CD4-positive, alpha-beta memory T cell (primary cell): ENCODE measurements at regions not wholly inside any gene's neighbourhood (a gene's known extent, or its start where the extent isn't known, plus 50 kb on each side); places are given as distances from the start of the nearest gene placed in this dataset.

Experiments
- CTCF ChIA-PET: fragments of 350-600 bp; sonication (Branson Sonifier 250); formaldehyde crosslinking; loops from one replicate; lab custom pipeline; 2021; ENCODE audit warnings: inconsistent platforms; ENCODE audit not compliant: partially characterized antibody; lab: Charles Lee
- POLR2A ChIA-PET: fragments of 350-600 bp; sonication (Branson Sonifier 250); formaldehyde crosslinking; loops from one replicate; lab custom pipeline; 2021; ENCODE audit not compliant: partially characterized antibody; lab: Charles Lee
- DNase-seq, 5 donors: peaks; one replicate each; pipeline versions ENCODE4 v3.0.0 to v3.0.0-alpha.2; 2020 to 2022; ENCODE audit warnings: mixed read lengths in 1 of 5
- H3K27ac ChIP-seq: one replicate; pipeline ENCODE4 v1.7.0; 2013; ENCODE audit warnings: low read depth, low read length
- H3K27me3 ChIP-seq: 2 replicates; pipeline ENCODE4 v1.7.0; 2013; ENCODE audit warnings: mild to moderate bottlenecking, low read length, moderate library complexity; ENCODE audit not compliant: insufficient read depth
- H3K36me3 ChIP-seq: 2 replicates; pipeline ENCODE4 v1.7.0; 2013; ENCODE audit warnings: mild to moderate bottlenecking, low read length, moderate library complexity; ENCODE audit not compliant: insufficient read depth
- H3K4me1 ChIP-seq: 2 replicates; pipeline ENCODE4 v1.7.0; 2013; ENCODE audit warnings: mild to moderate bottlenecking, low read length, moderate library complexity; ENCODE audit not compliant: insufficient read depth
- H3K4me3 ChIP-seq, 2 donors: one replicate each; pipeline ENCODE4 v1.7.0; 2013; ENCODE audit warnings: low read length in 2 of 2, mild to moderate bottlenecking in 1 of 2
- H3K9me3 ChIP-seq, 2 donors: one replicate each; pipeline ENCODE4 v1.7.0; 2013; ENCODE audit warnings: low read length in 2 of 2, control low read depth in 1 of 2; ENCODE audit not compliant: control insufficient read depth in 1 of 2
- H3K27ac Mint-ChIP-seq, 7 donors: one replicate each; pipeline ENCODE4 v1.8.0; 2020 to 2021; ENCODE audit warnings: mixed read lengths in 7 of 7, mild to moderate bottlenecking in 6 of 7, inconsistent platforms in 3 of 7, moderate library complexity in 3 of 7
- H3K27me3 Mint-ChIP-seq, 2 donors: one replicate each; pipeline ENCODE4 v1.8.0; 2020 to 2021; ENCODE audit warnings: mixed read lengths in 2 of 2
- H3K36me3 Mint-ChIP-seq, 2 donors: one replicate each; pipeline ENCODE4 v1.8.0; 2020 to 2021; ENCODE audit warnings: mixed read lengths in 2 of 2, inconsistent platforms in 1 of 2, mild to moderate bottlenecking in 1 of 2
- H3K4me1 Mint-ChIP-seq, 4 donors: one replicate each; pipeline ENCODE4 v1.8.0; 2020 to 2021; ENCODE audit warnings: mixed read lengths in 4 of 4, mild to moderate bottlenecking in 1 of 4
- H3K4me3 Mint-ChIP-seq, 8 donors: one replicate each; pipeline ENCODE4 v1.8.0; 2020 to 2021; ENCODE audit warnings: mixed read lengths in 8 of 8, mild to moderate bottlenecking in 7 of 8, moderate library complexity in 6 of 8, inconsistent platforms in 3 of 8
- H3K9me3 Mint-ChIP-seq, 8 donors: one replicate each; pipeline ENCODE4 v1.8.0; 2020 to 2021; ENCODE audit warnings: mixed read lengths in 8 of 8, mild to moderate bottlenecking in 5 of 8, inconsistent platforms in 3 of 8, moderate library complexity in 1 of 8
- intact Hi-C: fragments of 100-400 bp; cut with micrococcal nuclease; formaldehyde crosslinking; loops from one replicate; pipeline ENCODE4 v1.15.1; 2023

DNA sequence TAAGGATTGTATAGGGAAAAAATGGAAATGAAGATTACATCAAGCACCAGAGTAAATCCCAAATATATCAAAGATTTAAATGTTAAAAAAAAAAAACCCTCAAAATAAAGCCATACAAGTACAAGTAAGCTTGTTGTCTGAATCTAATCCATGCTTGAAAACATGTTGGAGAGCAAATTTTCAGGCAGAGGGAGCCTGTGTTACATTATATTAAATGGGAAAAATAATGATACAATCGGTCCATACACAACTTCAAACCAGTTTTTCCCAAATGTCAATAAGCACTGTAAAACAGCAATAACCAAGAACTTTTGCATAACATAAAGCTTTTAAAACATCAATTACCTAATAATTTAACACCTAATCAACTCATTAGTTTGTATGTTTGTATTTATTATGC lies 949.4 kb upstream of the ADGRL4 start:
- H3K36me3 ChIP-seq, result no peaks in the 10 kb centered on the region
- H3K27me3 Mint-ChIP-seq, result no peaks in the 10 kb centered on the region
- intact Hi-C loops, result no loop called here
- no peak for DNase-seq
- no peaks in the 10 kb centered on the region for H3K36me3 Mint-ChIP-seq
- CTCF ChIA-PET, result no interaction called here
- no peak overlapping the region for H3K4me3 Mint-ChIP-seq
- H3K4me1 Mint-ChIP-seq, result no peaks in the 10 kb centered on the region
- H3K4me1 ChIP-seq, result no peaks in the 10 kb centered on the region
- H3K4me3 ChIP-seq, result no peak overlapping the region
- H3K27ac Mint-ChIP-seq, result no peak overlapping the region
- H3K9me3 ChIP-seq, result peaks cover 0 to 6% of the 10 kb centered on the region in 2 donors
- H3K27me3 ChIP-seq, result no peaks in the 10 kb centered on the region
- POLR2A ChIA-PET, result no interaction called here
- H3K9me3 Mint-ChIP-seq, result peaks cover 3 to 24% (median 11%) of the 10 kb centered on the region in 8 donors
- H3K27ac ChIP-seq, result no peak overlapping the region

GRCh38 chr1:79950511-79950910 lies 944.0 kb upstream of the ADGRL4 start:
- Mint-ChIP-seq H3K27me3 (no peaks in the 10 kb centered on the region), H3K9me3 (peaks cover 0 to 24% (median 6%) of the 10 kb centered on the region in 8 donors), H3K36me3 (no peaks in the 10 kb centered on the region), H3K4me1 (no peaks in the 10 kb centered on the region), H3K4me3 (no peak overlapping the region), H3K27ac (no peak overlapping the region)
- DNase-seq, result no peak
- Histone ChIP-seq H3K27me3 (no peaks in the 10 kb centered on the region), H3K9me3 (no peaks in the 10 kb centered on the region), H3K4me1 (no peaks in the 10 kb centered on the region), H3K27ac (no peak overlapping the region), H3K36me3 (no peaks in the 10 kb centered on the region), H3K4me3 (no peak overlapping the region)
- intact Hi-C loops, result no loop called here
- ChIA-PET CTCF (no interaction called here), POLR2A (no interaction called here)

GRCh38 chr1:79945391-79945790 lies 938.9 kb upstream of the ADGRL4 start:
- CTCF ChIA-PET, result no interaction called here
- Histone ChIP-seq H3K4me1 (no peaks in the 10 kb centered on the region), H3K9me3 (no peaks in the 10 kb centered on the region), H3K27ac (no peak overlapping the region), H3K36me3 (no peaks in the 10 kb centered on the region), H3K27me3 (no peaks in the 10 kb centered on the region), H3K4me3 (no peak overlapping the region)
- POLR2A ChIA-PET, result no interaction called here
- intact Hi-C loops, result no loop called here
- Mint-ChIP-seq H3K27me3 (no peaks in the 10 kb centered on the region), H3K27ac (no peak overlapping the region), H3K4me1 (no peaks in the 10 kb centered on the region), H3K4me3 (no peak overlapping the region), H3K36me3 (no peaks in the 10 kb centered on the region), H3K9me3 (peaks cover 0 to 13% (median 3%) of the 10 kb centered on the region in 8 donors)
- no peak for DNase-seq

- Histone ChIP-seq H3K27me3 (no peaks in the 10 kb centered on the region), H3K4me3 (no peak overlapping the region), H3K27ac (no peak overlapping the region), H3K36me3 (no peaks in the 10 kb centered on the region), H3K9me3 (no peaks in the 10 kb centered on the region), H3K4me1 (no peaks in the 10 kb centered on the region)
- Mint-ChIP-seq H3K27ac (no peak overlapping the region), H3K9me3 (peaks cover 0 to 28% (median 11%) of the 10 kb centered on the region in 8 donors), H3K4me3 (no peak overlapping the region), H3K27me3 (no peaks in the 10 kb centered on the region), H3K36me3 (no peaks in the 10 kb centered on the region), H3K4me1 (no peaks in the 10 kb centered on the region)
- POLR2A ChIA-PET, result no interaction called here
- CTCF ChIA-PET, result no interaction called here
- intact Hi-C loops, result no loop called here
- no peak for DNase-seq
Measured at GRCh38 chr1:79929356-79929755, 922.8 kb upstream of the ADGRL4 start.

DNA sequence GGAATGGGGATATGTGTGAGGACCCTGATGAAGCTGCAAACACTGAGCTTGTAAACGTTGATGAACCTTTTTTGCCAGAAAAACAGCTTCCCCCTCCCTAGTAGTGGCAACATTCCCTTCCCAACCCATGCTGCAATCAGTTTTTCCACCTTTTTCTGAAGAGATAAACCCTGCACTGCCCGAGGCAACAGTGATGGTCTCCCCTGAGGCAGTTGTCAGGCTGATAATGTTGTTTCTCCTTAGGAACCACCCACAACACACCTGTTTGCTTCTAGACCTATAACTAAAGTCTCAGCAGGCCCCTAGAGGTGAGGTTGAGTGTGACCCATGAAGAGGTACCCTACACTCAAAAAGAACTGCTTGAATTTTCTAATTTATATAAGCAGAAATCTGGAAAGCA lies 922.4 kb upstream of the ADGRL4 start:
- Mint-ChIP-seq H3K27ac (no peak overlapping the region), H3K27me3 (no peaks in the 10 kb centered on the region), H3K4me1 (no peaks in the 10 kb centered on the region), H3K4me3 (no peak overlapping the region), H3K36me3 (no peaks in the 10 kb centered on the region), H3K9me3 (peaks cover 0 to 30% (median 10%) of the 10 kb centered on the region in 8 donors)
- Histone ChIP-seq H3K27me3 (no peaks in the 10 kb centered on the region), H3K4me1 (no peaks in the 10 kb centered on the region), H3K4me3 (no peak overlapping the region), H3K27ac (no peak overlapping the region), H3K9me3 (no peaks in the 10 kb centered on the region), H3K36me3 (no peaks in the 10 kb centered on the region)
- no peak for DNase-seq
- ChIA-PET CTCF (no interaction called here), POLR2A (no interaction called here)
- intact Hi-C loops, result no loop called here

- H3K27ac Mint-ChIP-seq, result no peak overlapping the region
- Histone ChIP-seq H3K27me3 (no peaks in the 10 kb centered on the region), H3K4me1 (no peaks in the 10 kb centered on the region), H3K9me3 (no peaks in the 10 kb centered on the region), H3K4me3 (no peak overlapping the region), H3K36me3 (no peaks in the 10 kb centered on the region), H3K27ac (no peak overlapping the region)
- H3K9me3 Mint-ChIP-seq, result peaks cover 3 to 31% (median 15%) of the 10 kb centered on the region in 8 donors
- no peaks in the 10 kb centered on the region for H3K4me1 Mint-ChIP-seq
- DNase-seq, result no peak
- H3K36me3 Mint-ChIP-seq, result no peaks in the 10 kb centered on the region
- no peaks in the 10 kb centered on the region for H3K27me3 Mint-ChIP-seq
- no peak overlapping the region for H3K4me3 Mint-ChIP-seq
- ChIA-PET POLR2A (no interaction called here), CTCF (no interaction called here)
- intact Hi-C loops, result no loop called here
Measured at GRCh38 chr1:79920960-79921669, 914.6 kb upstream of the ADGRL4 start.

GRCh38 chr1:79914896-79915295 lies 908.4 kb upstream of the ADGRL4 start:
- no peaks in the 10 kb centered on the region for H3K36me3 ChIP-seq
- intact Hi-C loops, result no loop called here
- no peak for DNase-seq
- CTCF ChIA-PET, result no interaction called here
- Mint-ChIP-seq H3K27me3 (no peaks in the 10 kb centered on the region), H3K9me3 (peaks cover 0 to 14% (median 9%) of the 10 kb centered on the region in 8 donors), H3K36me3 (no peaks in the 10 kb centered on the region), H3K27ac (no peak overlapping the region), H3K4me1 (no peaks in the 10 kb centered on the region), H3K4me3 (no peak overlapping the region)
- no peaks in the 10 kb centered on the region for H3K27me3 ChIP-seq
- H3K4me1 ChIP-seq, result no peaks in the 10 kb centered on the region
- POLR2A ChIA-PET, result no interaction called here
- no peaks in the 10 kb centered on the region for H3K9me3 ChIP-seq
- no peak overlapping the region for H3K4me3 ChIP-seq
- H3K27ac ChIP-seq, result no peak overlapping the region
